ENCODE measurements at regions not wholly inside any gene's neighbourhood (a gene's known extent, or its start where the extent isn't known, plus 50 kb on each side); places are given as distances from the start of the nearest gene placed in this dataset.
"Not testable (repeated sequence)": the region's sequence is repeated elsewhere in the genome, so short reads cannot be mapped to it uniquely, and the experiment has no call there.

- not testable (repeated sequence) for DNase-seq (ENCODE audit: low spot score)
These were observed 50.5 kb upstream of the MED13L start for GRCh38 chr12:116327992-116328391.

DNA sequence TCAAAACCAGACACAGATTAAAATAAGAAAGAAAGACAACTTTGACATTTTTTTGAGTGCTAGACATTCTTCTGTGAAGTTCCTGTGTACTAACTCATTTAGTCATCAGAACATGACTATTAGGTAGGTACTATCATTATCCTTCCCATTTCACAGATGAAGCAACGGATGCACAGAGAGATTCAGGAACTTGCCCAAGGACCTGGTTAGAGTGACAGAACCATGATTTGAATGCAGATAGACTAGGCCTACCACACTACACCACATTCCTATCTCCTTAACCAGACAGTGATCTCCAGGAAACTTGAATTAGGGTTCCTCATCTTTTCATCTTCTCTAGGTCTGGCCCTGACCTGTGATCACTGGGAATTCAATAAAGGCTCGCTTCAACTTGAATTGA lies 54.4 kb upstream of the MED13L start:
- DNase-seq (ENCODE audit: low spot score), result no peak

DNA sequence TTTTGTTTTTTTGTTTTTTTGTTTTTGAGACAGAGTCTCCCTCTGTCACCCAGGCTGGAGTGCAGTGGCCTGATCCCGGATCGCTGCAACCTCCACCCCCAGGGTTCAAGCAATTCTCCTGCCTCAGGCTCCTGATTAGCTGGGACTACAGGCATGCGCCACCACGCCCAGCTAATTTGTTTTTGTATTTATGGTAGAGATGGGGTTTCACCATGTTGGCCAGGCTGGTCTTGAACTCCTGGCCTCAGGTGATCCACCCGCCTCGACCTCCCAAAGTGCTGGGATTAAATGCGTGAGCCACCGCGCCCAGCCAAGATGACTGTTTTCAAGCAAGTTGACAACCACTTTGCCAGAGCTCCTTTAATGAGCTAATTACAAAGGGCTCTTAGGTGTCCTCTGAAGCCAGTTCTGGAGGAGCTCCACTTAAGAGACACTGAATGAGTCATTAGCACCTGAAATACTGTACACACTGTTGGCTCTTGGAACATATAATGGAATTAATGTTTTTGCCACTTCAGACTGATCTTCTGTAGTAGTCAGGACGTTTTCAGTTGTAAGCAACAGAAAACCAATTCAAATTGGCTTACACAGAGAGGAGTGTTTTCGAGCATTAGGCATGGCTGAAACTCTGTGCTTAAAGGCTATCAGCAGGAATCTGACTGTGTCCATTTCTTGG lies 55.4 kb upstream of the MED13L start:
- DNase-seq (ENCODE audit: low spot score), result no peak

DNA sequence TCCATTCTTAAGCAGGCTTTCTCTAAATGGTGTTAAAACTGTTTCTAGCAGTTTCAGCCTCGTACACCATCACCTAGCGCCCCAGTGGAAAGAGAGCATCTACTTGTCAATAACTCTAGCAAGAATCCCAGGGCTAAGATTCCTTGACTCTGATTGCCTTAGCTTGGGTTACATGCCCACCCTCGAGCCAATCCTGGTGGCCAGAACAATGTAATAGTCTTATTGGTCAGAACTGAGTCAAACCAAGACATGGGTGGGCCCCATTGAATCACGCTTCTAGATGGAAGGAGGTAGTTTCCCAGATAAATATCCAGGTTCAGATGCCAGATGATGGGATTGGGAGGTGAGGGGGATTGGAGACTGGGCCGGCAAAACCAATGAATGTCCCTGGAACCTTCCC lies 55.9 kb upstream of the MED13L start:
- DNase-seq (ENCODE audit: low spot score), result no peak

GRCh38 chr12:116336542-116337065 lies 59.1 kb upstream of the MED13L start:
- no peak for DNase-seq (ENCODE audit: low spot score)

DNA sequence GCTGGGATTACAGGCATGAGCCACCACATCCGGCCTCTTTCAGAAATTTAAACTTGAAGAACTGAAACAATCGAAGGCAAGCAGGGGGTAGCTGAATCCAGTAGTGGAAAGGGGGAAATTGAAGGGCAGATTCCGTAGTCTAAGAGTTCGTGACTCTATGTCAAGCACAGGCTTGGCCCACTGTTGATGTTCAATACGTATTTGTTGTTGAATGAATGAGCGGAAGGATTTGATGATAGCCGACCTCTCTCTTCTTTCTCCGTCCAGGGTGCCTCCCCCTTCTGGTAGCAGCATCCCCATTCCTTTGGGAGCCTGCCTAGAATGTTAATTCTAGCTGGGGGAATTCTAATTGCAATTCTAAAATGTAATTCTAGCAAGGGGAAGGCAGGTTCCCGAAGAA lies 59.8 kb upstream of the MED13L start:
- no peak for DNase-seq (ENCODE audit: low spot score)

DNA sequence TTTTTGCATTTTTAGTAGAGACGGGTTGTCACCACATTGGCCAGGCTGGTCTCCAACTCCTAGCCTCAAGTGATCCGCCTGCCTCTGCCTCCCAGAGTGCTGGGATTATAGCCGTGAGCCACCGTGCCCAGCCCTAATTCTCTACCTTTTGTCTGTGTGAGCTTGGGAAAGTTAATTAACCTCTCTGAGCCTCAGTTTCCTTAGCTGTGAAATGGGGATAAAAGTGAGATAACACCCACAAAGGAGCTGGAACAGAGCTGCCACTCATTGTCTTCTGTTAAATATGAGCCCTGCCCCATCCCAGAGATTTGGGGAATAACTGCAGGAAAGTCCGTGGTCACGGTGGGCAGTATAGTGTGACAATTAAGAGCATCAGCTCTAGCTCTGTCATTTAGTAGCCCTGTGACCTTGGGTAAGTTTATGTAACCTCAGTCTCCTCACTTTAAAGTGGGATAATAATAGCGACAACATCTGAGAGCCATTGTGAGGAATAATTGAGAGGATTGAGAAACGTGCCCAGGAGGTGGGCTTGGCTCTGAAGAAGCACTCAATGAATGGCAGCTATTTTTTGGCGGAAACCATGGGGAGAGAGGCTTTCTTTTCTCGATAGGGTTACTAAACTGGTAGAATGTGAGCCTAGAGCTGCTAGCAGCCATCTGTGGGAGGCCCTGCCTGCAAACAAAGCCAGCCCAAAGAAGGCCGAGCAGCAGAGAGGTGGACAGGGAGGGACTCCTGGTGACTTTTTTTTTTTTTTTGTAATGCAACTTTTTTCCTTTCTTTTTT lies 60.8 kb upstream of the MED13L start:
- no peak for DNase-seq (ENCODE audit: low spot score)

GRCh38 chr12:116339062-116339461 lies 61.6 kb upstream of the MED13L start:
- no peak for DNase-seq (ENCODE audit: low spot score)

GRCh38 chr12:116339800-116340371 lies 62.4 kb upstream of the MED13L start:
- DNase-seq (ENCODE audit: low spot score), result peak; percentile 17

- no peak for DNase-seq (ENCODE audit: low spot score)
These were observed 65.9 kb upstream of the MED13L start for GRCh38 chr12:116343331-116343884.

DNA sequence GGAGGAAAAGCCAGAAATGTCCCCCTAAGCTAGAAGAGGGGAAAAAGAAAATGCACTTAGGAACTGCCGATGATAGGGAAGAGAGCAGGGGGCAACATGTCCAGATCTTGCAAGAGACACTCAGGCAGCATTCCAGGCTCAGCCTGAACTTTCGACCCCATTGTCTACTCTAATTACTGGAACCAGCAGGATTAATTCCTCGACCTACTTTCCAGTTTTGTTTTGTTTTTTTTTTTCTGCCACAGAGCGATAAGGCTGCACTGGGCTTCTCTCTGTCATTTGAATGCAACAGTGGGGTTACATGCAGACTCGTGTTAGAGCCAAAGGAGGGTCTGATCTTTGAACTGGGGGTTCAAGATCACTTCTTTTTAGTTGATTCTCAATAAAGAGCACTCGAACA lies 68.7 kb upstream of the MED13L start:
- DNase-seq (ENCODE audit: low spot score), result no peak

DNA sequence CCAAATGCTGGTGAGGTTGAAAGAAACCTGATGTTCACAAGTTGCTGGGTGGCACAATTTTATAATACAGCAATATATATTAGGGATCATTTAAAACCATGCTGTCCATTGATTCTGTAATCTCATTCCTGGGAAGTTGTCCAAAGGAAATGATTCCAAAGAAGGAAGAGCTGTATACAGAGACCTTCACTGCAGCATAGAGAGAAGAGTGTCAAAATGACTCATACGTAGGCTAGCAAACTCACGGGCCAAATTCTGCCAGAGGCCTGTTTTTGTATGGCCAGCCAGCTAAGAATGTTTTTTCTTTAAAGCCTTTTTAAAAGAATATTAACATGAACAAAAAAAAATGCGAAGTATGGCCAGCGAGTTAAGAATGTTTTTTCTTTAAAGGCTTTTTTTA lies 69.2 kb upstream of the MED13L start:
- DNase-seq (ENCODE audit: low spot score), result peak; percentile 81

DNA sequence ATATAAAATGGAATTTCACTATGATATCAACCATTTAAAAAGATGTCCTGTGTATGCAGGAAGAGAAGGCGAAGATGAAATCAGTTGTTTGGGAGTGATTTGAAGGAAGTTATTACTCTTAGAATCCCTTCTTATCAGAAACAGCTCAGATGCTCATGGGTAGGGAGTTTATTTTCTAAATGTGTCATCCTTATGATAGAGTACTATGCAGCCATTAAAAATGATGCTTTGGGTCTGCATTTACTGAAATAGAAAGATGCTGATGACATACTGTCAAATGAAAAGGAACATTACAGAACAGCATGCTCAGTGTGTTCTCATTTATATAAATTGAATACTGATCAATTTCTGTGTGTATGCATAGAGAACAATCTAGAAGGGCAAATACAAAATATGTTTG lies 69.8 kb upstream of the MED13L start:
- no peak for DNase-seq (ENCODE audit: low spot score)

- DNase-seq (ENCODE audit: low spot score), result no peak
These were observed 74.9 kb upstream of the MED13L start for GRCh38 chr12:116352315-116352835.

GRCh38 chr12:116353958-116354357 lies 76.5 kb upstream of the MED13L start:
- no peak for DNase-seq (ENCODE audit: low spot score)

DNA sequence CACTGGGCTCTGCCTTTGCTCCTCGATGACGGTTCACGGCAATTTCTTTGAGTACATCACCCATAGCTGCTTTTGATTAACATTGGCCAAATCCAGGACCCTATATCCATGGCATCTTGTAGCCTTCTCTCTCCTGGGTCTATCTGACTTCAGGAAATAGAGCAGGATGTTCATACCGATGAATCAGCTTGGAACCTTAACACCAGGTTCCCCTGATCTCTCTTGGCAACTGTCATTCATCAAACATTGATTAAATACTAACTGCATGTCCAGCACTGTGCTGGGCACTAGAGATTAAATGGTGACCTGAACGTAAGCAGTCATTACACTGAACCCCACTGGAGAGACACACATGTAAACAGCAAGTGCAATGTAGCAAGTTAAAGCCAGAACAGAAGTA lies 77.0 kb upstream of the MED13L start:
- no peak for DNase-seq (ENCODE audit: low spot score)

- no peak for DNase-seq (ENCODE audit: low spot score)
These were observed 77.7 kb upstream of the MED13L start for GRCh38 chr12:116354950-116355783.

DNA sequence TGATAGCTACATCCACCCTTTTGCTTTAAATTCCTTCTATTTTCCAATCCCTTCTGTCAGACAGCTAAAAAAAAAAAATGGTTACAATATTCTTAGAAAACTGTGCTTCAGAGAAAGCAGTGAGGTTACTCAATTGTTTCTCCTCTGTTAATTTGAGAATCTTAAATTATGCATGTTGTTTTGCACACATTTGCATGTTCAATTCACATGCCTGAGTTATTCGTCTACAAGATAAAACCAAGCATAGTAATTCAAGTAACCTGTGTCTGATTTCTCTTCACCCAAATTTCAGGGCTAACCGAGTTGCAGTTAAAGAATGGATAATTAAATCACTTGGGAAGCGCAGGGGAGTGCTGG lies 81.0 kb upstream of the MED13L start:
- no peak for DNase-seq (ENCODE audit: low spot score)

GRCh38 chr12:116358893-116359761 lies 81.6 kb upstream of the MED13L start:
- peak; percentile 89 for DNase-seq (ENCODE audit: low spot score)

GRCh38 chr12:116360579-116361413 lies 83.3 kb upstream of the MED13L start:
- no peak for DNase-seq (ENCODE audit: low spot score)

Measured in AG08396 (cell line).